GM12878 (cell line): ENCODE measurements at regions not wholly inside any gene's neighbourhood (a gene's known extent, or its start where the extent isn't known, plus 50 kb on each side); places are given as distances from the start of the nearest gene placed in this dataset.
A peak's percentile ranks its signal among the peaks of the same experiment; 100 is the strongest.

Experiments
- ATAC-seq: fragments of 200-7000 bp; cut with Tn5 transposase; 3 replicates; pipeline ENCODE4 v1.9.1; 2020; ENCODE audit warnings: mild to moderate bottlenecking, moderate library complexity
- BruUV-seq: library from RNA; stranded (reverse); fragments of 400-500 nt; replicated peaks from 2 replicates; lab custom pipeline; 2021; lab: Mats Ljungman, UMichigan
- CTCF ChIA-PET: fragments of 300-600 bp; sonication (Branson Sonifier 250); formaldehyde crosslinking; extraction: SDS; loops from one replicate; lab custom pipeline; 2021; ENCODE audit warnings: inconsistent platforms; lab: Yijun Ruan, JAX
- POLR2A ChIA-PET: fragments of 350-600 bp; formaldehyde crosslinking; extraction: SDS; loops from one replicate; lab custom pipeline; 2021; ENCODE audit warnings: inconsistent platforms; lab: Charles Lee
- RAD21 ChIA-PET: fragments of 300-600 bp; sonication (Branson Sonifier 250); formaldehyde crosslinking; loops from one replicate; lab custom pipeline; 2023; ENCODE audit warnings: antibody characterized with exemption; ENCODE audit not compliant: unreplicated experiment; lab: Charles Lee
- SMC1A ChIA-PET: fragments of 300-600 bp; sonication (Branson Sonifier 250); formaldehyde crosslinking; loops from one replicate; lab custom pipeline; 2023; ENCODE audit not compliant: unreplicated experiment, uncharacterized antibody; lab: Charles Lee
- DNase-seq: peaks from one replicate; pipeline ENCODE4 v3.0.0-alpha.2; 2011; ENCODE audit warnings: low read depth, low spot score
- FAIRE-seq: peaks from 3 replicates; lab custom pipeline; 2011; peaks lifted over from hg19 to GRCh38; lab: Jason Lieb, UNC
- H2AFZ ChIP-seq: 2 replicates; pipeline ENCODE4 v1.6.0; 2011; ENCODE audit warnings: low read depth, low read length, control low read depth; ENCODE audit not compliant: control insufficient read depth
- H3K27ac ChIP-seq: 2 replicates; pipeline ENCODE4 v1.5.1; 2011; ENCODE audit warnings: control low read depth; ENCODE audit not compliant: control insufficient read depth, insufficient read depth
- H3K27me3 ChIP-seq, 2 experiments: replicated peaks in 1 of 2; 2 replicates each; pipeline versions ENCODE4 v1.6.0 to v1.6.1; 2011; ENCODE audit warnings: low read length in 1 of 2; ENCODE audit not compliant: control insufficient read depth in 2 of 2, insufficient read depth in 2 of 2
- H3K36me3 ChIP-seq, 2 experiments: 2 replicates each; pipeline ENCODE4 v1.5.1; 2011; ENCODE audit warnings: low read length in 1 of 2; ENCODE audit not compliant: control insufficient read depth in 2 of 2, insufficient read depth in 2 of 2
- H3K4me1 ChIP-seq: 2 replicates; pipeline ENCODE4 v1.6.1; 2011; ENCODE audit warnings: mild to moderate bottlenecking, low read length, moderate library complexity, mixed read lengths; ENCODE audit not compliant: control insufficient read depth, insufficient read depth
- H3K4me2 ChIP-seq: 2 replicates; pipeline ENCODE4 v1.6.0; 2011; ENCODE audit warnings: control low read depth; ENCODE audit not compliant: control insufficient read depth, insufficient read depth
- H3K4me3 ChIP-seq: fragments of 200-600 bp; sonication (generic); 2 replicates; pipeline ENCODE4 v1.5.1; 2016
- H3K79me2 ChIP-seq: 2 replicates; pipeline ENCODE4 v1.6.0; 2011; ENCODE audit warnings: low read length; ENCODE audit not compliant: control insufficient read depth, insufficient read depth
- H3K9ac ChIP-seq: 2 replicates; pipeline ENCODE4 v1.8.0; 2011; ENCODE audit warnings: low read length, control low read depth, mixed read lengths; ENCODE audit not compliant: control insufficient read depth, insufficient read depth
- H3K9me3 ChIP-seq: replicated peaks from 3 replicates; pipeline ENCODE4 v1.5.1; 2011; ENCODE audit warnings: mild to moderate bottlenecking, low read length; ENCODE audit not compliant: control insufficient read depth, insufficient read depth
- H4K20me1 ChIP-seq: 2 replicates; pipeline ENCODE4 v1.6.0; 2011; ENCODE audit not compliant: control insufficient read depth, insufficient read depth
- DPF2 ChIP-seq: fragments of 450-650 bp; IDR thresholded peaks from 2 replicates; pipeline ENCODE4 v1.6.1; 2017; ENCODE audit warnings: mild to moderate bottlenecking
- JUND ChIP-seq: IDR thresholded peaks from 2 replicates; pipeline ENCODE4 v1.6.1; 2012; ENCODE audit warnings: low read depth, mild to moderate bottlenecking, low read length, improper control_type of control experiment, moderate library complexity
- KAT2A ChIP-seq: conservative IDR thresholded peaks from 2 replicates; pipeline ENCODE4 v1.6.1; 2011; ENCODE audit warnings: low read depth, low read length; ENCODE audit not compliant: control insufficient read depth
- MXI1 ChIP-seq: fragments of 150-350 bp; IDR thresholded peaks from 2 replicates; pipeline ENCODE4 v1.6.1; 2011; ENCODE audit warnings: low read depth, mild to moderate bottlenecking, inconsistent platforms, low read length, improper control_type of control experiment
- POLR2AphosphoS5 ChIP-seq: IDR thresholded peaks from 2 replicates; pipeline ENCODE4 v1.6.1; 2011; ENCODE audit warnings: mild to moderate bottlenecking, low read length, inconsistent platforms
- RCOR1 ChIP-seq: conservative IDR thresholded peaks from 2 replicates; pipeline ENCODE4 v1.6.1; 2012; ENCODE audit warnings: low read depth, low read length, improper control_type of control experiment
- TCF3 ChIP-seq: IDR thresholded peaks from 2 replicates; pipeline ENCODE4 v1.6.1; 2012; ENCODE audit warnings: low read depth, mild to moderate bottlenecking, low read length, borderline replicate concordance; ENCODE audit not compliant: insufficient read depth
- ZNF207 ChIP-seq: fragments of 450-650 bp; IDR thresholded peaks from 2 replicates; pipeline ENCODE4 v1.6.1; 2014; ENCODE audit warnings: antibody characterized with exemption, mild to moderate bottlenecking, borderline replicate concordance
- WGBS: methylation state at CpG from one replicate; pipeline ENCODE4 v1.1.6; 2016; ENCODE audit warnings: low lambda C conversion rate; ENCODE audit not compliant: insufficient replicate concordance, insufficient coverage; ENCODE audit errors: missing lambda C conversion rate; 5-methylcytosine and 5-hydroxymethylcytosine counted together
- in situ Hi-C: fragments of 300-500 bp; cut with MboI; formaldehyde crosslinking; loops from 9 replicates; pipeline ENCODE4 v1.14.3; 2018; ENCODE audit warnings: mixed read lengths
- intact Hi-C: fragments of 100-400 bp; cut with micrococcal nuclease; formaldehyde crosslinking; loops from one replicate; pipeline ENCODE4 v1.14.2; 2022; ENCODE audit not compliant: unreplicated experiment
- TF ChIP-seq, protein P1 (sequence below): fragments of 450-650 bp; IDR thresholded peaks from 2 replicates; pipeline ENCODE4 v1.6.1; 2017; ENCODE audit warnings: antibody characterized with exemption, mild to moderate bottlenecking, moderate library complexity

DNA sequence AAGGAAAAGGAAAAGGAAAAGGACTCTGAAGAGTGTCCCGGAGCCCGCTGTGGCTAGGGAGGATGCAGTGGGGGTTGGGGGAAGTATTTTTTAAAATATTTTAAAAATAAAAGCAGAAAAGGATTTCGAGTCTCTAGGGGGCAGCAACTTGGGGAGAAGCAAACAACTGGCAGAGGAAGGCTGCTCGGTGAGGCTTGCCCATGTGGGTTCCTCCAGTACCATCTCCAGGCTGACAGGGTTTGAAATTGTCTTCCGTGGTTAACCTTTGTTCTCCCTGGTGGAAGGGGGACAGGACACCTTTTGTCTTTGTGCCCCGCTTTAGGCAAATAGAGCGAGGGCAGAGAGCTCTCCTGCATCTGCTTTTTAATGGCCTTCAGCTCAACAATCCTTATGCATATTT lies 60.4 kb upstream of the SNX9 start:
- in situ Hi-C loops = loop anchor here (5.0 kb wide), 1 partner anchor 200 kb away; no protein-coding TSS in a partner anchor
- no peaks in the 10 kb centered on the region for H4K20me1 ChIP-seq
- RAD21 ChIA-PET = interaction anchor here (1.1 to 9.0 kb wide), 2 partner anchors 38 to 110 kb away, joined by 4 to 105 read pairs; no protein-coding TSS in a partner anchor
- H3K4me3 ChIP-seq = no peak overlapping the region
- intact Hi-C loops = loop anchor here (1.0 to 5.0 kb wide), 5 partner anchors 62 to 890 kb away; partner anchors contain the start of genes SYTL3 and ZDHHC14
- no peaks in the 10 kb centered on the region for H3K36me3 ChIP-seq
- no peaks in the 10 kb centered on the region for H3K79me2 ChIP-seq
- CTCF ChIA-PET = interaction anchor here (0.7 to 10.6 kb wide), 6 partner anchors 56 to 264 kb away, joined by 3 to 197 read pairs (median 4); no protein-coding TSS in a partner anchor
- no peaks in the 10 kb centered on the region; the same call in 2 of the 3 replicates for H3K9me3 ChIP-seq
- no peak overlapping the region for H2AFZ ChIP-seq
- SMC1A ChIA-PET = interaction anchor here (1.5 to 13.0 kb wide), 4 partner anchors 38 to 448 kb away, joined by 3 to 208 read pairs (median 8); no protein-coding TSS in a partner anchor
- POLR2A ChIA-PET = no interaction called here
- ATAC-seq (no peak), DNase-seq (no peak), FAIRE-seq (no peak)
- H3K27ac ChIP-seq = no peak overlapping the region
- no peak overlapping the region for H3K9ac ChIP-seq
- peaks cover 57% of the 10 kb centered on the region for H3K4me1 ChIP-seq
- 52% methylated on average over 7 of the region's 7 CpGs for WGBS
- no TSS peak for BruUV-seq
- TF ChIP-seq ZNF207 = no peak
- 0 out of 2 replicates have a peak, but pooled peaks have one; percentile 18 for TF ChIP-seq MXI1
- TF ChIP-seq, all 136 proteins: peak for 1
- H3K4me2 ChIP-seq = no peak overlapping the region
- no peaks in the 10 kb centered on the region for H3K27me3 ChIP-seq

DNA sequence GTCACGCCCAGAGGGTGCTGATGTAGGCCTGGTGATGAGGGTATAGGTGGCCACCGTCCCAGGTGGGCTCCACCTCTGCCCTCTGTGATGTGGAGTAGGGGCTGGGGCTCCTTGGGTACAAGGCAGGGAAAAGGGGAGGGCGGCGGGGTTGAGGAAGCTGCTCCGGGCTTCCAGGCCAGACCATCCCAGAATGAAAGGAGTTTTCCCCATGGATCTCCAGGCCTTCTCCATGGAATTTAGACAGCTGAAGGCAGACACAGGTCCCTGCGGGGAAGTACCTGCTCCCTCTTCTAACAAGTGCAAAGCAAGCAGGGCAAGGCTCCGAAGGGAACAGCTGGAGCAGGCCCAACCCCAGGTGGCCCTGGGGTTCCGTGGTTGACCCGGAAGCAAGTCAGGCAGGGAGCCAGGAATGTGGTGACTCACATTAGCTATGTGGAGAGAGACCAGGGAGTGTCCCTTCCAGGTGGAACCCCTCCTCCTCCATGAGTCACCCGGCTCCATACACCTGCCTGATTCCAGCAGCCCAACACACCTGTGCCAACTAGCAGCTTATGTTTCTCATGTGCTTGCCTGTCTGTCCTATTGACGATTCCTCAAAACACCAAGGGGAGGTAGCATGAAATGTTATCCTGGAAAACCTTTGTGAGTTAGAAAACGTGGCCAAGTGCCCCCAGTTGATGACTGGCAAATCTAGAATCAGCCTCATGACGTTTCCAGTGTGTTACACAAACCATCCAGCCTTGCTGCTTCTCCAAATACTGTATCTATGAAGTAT lies 59.7 kb upstream of the SNX9 start:
- TSS peak; percentile 91 for BruUV-seq
- no peak overlapping the region for H2AFZ ChIP-seq
- intact Hi-C loops (loop anchor here (5.0 kb wide), 4 partner anchors 201 to 889 kb away; partner anchors contain the start of genes SYTL3 and ZDHHC14), in situ Hi-C loops (loop anchor here (5.0 kb wide), 1 partner anchor 201 kb away; no protein-coding TSS in a partner anchor)
- WGBS = 55% methylated on average over 13 of the region's 13 CpGs
- peak overlapping the region; percentile 84 for H3K4me2 ChIP-seq
- no peaks in the 10 kb centered on the region for H3K36me3 ChIP-seq
- H3K4me1 ChIP-seq = peaks cover 64% of the 10 kb centered on the region
- H3K79me2 ChIP-seq = no peaks in the 10 kb centered on the region
- CTCF ChIA-PET = interaction anchor here (0.7 to 10.6 kb wide), 10 partner anchors 9 to 302 kb away, joined by 3 to 197 read pairs (median 3); no protein-coding TSS in a partner anchor
- FAIRE-seq = no peak
- RAD21 ChIA-PET = interaction anchor here (1.1 to 9.0 kb wide), 12 partner anchors 37 to 437 kb away, joined by 3 to 105 read pairs (median 4); no protein-coding TSS in a partner anchor
- DNase-seq = no peak
- SMC1A ChIA-PET = interaction anchor here (0.6 to 13.0 kb wide), 11 partner anchors 9 to 448 kb away, joined by 3 to 208 read pairs (median 5); no protein-coding TSS in a partner anchor
- peak overlapping the region; percentile 76 for H3K27ac ChIP-seq
- H3K9me3 ChIP-seq = no peaks in the 10 kb centered on the region; the same call in 2 of the 3 replicates
- peak overlapping the region; percentile 30 for H3K9ac ChIP-seq
- no peaks in the 10 kb centered on the region for H4K20me1 ChIP-seq
- 0 out of 3 replicates have a peak, but pooled peaks have one; percentile 1 for ATAC-seq
- POLR2A ChIA-PET = no interaction called here
- peak overlapping the region; percentile 53; the same call in 1 of the 2 replicates for H3K4me3 ChIP-seq
- H3K27me3 ChIP-seq = no peaks in the 10 kb centered on the region
- TF ChIP-seq POLR2AphosphoS5 = peak; percentile 63; the same call in 1 of the 2 replicates
- TF ChIP-seq KAT2A = no peak
- TF ChIP-seq DPF2 = peak; percentile 51; the same call in 1 of the 2 replicates
- TF ChIP-seq, protein P1, sequence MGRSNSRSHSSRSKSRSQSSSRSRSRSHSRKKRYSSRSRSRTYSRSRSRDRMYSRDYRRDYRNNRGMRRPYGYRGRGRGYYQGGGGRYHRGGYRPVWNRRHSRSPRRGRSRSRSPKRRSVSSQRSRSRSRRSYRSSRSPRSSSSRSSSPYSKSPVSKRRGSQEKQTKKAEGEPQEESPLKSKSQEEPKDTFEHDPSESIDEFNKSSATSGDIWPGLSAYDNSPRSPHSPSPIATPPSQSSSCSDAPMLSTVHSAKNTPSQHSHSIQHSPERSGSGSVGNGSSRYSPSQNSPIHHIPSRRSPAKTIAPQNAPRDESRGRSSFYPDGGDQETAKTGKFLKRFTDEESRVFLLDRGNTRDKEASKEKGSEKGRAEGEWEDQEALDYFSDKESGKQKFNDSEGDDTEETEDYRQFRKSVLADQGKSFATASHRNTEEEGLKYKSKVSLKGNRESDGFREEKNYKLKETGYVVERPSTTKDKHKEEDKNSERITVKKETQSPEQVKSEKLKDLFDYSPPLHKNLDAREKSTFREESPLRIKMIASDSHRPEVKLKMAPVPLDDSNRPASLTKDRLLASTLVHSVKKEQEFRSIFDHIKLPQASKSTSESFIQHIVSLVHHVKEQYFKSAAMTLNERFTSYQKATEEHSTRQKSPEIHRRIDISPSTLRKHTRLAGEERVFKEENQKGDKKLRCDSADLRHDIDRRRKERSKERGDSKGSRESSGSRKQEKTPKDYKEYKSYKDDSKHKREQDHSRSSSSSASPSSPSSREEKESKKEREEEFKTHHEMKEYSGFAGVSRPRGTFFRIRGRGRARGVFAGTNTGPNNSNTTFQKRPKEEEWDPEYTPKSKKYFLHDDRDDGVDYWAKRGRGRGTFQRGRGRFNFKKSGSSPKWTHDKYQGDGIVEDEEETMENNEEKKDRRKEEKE = no peak
- no peak for TF ChIP-seq RCOR1
- peak; percentile 77; the same call in 1 of the 2 replicates for TF ChIP-seq TCF3
- TF ChIP-seq JUND = peak; percentile 32; the same call in 1 of the 2 replicates
